ENCODE measurements at regions not wholly inside any gene's neighbourhood (a gene's known extent, or its start where the extent isn't known, plus 50 kb on each side); places are given as distances from the start of the nearest gene placed in this dataset.

- TF ChIP-seq, protein P1, sequence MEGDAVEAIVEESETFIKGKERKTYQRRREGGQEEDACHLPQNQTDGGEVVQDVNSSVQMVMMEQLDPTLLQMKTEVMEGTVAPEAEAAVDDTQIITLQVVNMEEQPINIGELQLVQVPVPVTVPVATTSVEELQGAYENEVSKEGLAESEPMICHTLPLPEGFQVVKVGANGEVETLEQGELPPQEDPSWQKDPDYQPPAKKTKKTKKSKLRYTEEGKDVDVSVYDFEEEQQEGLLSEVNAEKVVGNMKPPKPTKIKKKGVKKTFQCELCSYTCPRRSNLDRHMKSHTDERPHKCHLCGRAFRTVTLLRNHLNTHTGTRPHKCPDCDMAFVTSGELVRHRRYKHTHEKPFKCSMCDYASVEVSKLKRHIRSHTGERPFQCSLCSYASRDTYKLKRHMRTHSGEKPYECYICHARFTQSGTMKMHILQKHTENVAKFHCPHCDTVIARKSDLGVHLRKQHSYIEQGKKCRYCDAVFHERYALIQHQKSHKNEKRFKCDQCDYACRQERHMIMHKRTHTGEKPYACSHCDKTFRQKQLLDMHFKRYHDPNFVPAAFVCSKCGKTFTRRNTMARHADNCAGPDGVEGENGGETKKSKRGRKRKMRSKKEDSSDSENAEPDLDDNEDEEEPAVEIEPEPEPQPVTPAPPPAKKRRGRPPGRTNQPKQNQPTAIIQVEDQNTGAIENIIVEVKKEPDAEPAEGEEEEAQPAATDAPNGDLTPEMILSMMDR (IDR thresholded peaks at IDR 0.05), result no peak
Observed at GRCh38 chr18:45416168-45416567, 199.1 kb upstream of the SLC14A2 start.

DNA sequence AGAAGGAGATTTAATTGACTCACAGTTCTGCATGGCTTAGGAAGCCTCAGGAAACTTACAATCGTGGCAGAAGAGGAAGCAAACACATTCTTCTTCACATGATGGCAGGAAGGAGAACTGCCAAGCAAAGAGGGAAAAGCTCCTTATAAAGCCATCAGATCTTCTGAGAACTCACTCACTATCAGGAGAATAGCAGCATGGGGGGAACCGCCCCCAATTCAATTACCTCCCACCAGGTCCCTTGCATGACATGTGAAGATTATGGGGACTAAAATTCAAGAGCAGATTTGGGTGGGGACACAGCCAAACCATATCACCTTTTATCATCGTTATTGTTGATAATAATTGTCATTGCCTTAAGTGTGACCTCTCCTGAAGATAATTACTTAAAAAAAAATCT is 197.9 kb upstream of the SLC14A2 start:
- TF ChIP-seq, protein P1 (IDR thresholded peaks at IDR 0.05), result no peak

DNA sequence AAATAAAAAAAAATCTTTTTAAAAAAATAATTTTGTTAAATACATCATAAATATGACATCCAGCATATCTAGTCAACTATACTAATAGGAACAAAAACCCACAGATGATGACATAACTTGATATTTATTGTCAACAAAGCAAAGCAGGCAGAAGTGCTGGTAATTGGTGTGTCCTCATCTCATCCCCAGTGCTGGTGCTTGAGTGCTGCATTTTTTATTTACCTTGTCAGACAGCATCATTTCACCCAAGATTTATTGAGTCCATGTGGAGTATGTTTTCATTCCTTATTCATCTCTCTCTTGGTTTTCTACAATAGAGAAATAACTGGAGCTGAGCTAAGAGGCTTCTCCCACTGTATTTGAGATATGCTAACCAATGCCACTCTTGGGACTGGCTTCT is 191.6 kb upstream of the SLC14A2 start:
- TF ChIP-seq, protein P1 (IDR thresholded peaks at IDR 0.05), result no peak

GRCh38 chr18:45430041-45430440 is 185.2 kb upstream of the SLC14A2 start:
- TF ChIP-seq, protein P1 (IDR thresholded peaks at IDR 0.05), result no peak

GRCh38 chr18:45435810-45436209 is 179.5 kb upstream of the SLC14A2 start:
- TF ChIP-seq, protein P1 (IDR thresholded peaks at IDR 0.05), result no peak

GRCh38 chr18:45437366-45437765 is 177.9 kb upstream of the SLC14A2 start:
- TF ChIP-seq, protein P1 (IDR thresholded peaks at IDR 0.05), result no peak

DNA sequence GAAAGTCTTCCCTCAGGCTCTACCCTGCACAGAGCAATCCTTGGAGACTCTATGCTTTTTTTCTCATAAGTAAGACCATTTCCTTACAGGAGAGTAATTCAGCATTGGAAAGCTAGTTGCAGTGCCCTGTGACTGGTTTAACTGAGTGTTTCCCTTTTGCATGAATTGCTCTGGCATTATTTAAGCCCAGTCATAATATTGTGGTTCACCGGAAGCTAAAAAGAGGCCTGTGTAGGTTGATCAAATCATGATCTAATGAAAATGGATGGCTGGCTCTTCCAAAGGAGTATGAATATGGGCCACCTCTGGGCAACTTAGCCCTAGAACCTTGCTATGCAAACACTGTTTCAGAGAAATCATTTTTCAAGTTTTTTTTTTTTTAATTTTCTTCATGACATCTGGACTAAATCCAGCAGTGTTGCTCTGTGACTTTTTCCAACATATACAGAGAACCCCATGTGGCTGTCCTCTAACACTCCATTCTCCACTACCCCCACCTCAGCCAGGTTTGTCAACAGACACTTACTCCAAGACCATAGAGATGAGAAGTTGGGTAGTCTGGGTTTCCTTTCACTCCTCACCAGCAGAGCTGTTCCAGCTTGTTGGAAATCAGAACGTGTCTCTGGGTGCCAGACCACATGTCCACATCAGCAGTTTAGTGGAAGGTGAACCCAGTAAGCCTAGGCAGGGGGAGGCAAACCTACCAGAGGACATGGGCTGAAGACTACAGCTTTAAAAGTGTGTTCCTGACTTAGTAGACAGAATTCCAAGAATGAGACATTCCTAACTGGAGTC is 175.2 kb upstream of the SLC14A2 start:
- TF ChIP-seq, protein P1 (IDR thresholded peaks at IDR 0.05), result no peak

All from LNCAP (cell line).